GM12874 (cell line): ENCODE measurements at regions not wholly inside any gene's neighbourhood (a gene's known extent, or its start where the extent isn't known, plus 50 kb on each side); places are given as distances from the start of the nearest gene placed in this dataset.

Experiments
- CTCF ChIP-seq: IDR thresholded peaks from 2 replicates; pipeline ENCODE4 v1.5.1; 2011; ENCODE audit warnings: low read depth, mild to moderate bottlenecking, control low read depth, low read length, moderate library complexity; ENCODE audit not compliant: insufficient read depth

GRCh38 chr6:40194447-40195170, 260.3 kb upstream of the MOCS1 start:
- TF ChIP-seq CTCF = no peak

- no peak for TF ChIP-seq CTCF
These were observed 258.3 kb upstream of the MOCS1 start for GRCh38 chr6:40192516-40192915.

GRCh38 chr6:40188931-40189330, 254.7 kb upstream of the MOCS1 start:
- no peak for TF ChIP-seq CTCF

- no peak for TF ChIP-seq CTCF
These were observed 253.4 kb upstream of the MOCS1 start for GRCh38 chr6:40187535-40188144.

- no peak for TF ChIP-seq CTCF
These were observed 251.2 kb upstream of the MOCS1 start for GRCh38 chr6:40185486-40185885.

- no peak for TF ChIP-seq CTCF
These were observed 249.6 kb upstream of the MOCS1 start for GRCh38 chr6:40183902-40184301.

GRCh38 chr6:40181367-40181766, 247.1 kb upstream of the MOCS1 start:
- no peak for TF ChIP-seq CTCF
